IMR-90 (cell line): ENCODE measurements at regions not wholly inside any gene's neighbourhood (a gene's known extent, or its start where the extent isn't known, plus 50 kb on each side); places are given as distances from the start of the nearest gene placed in this dataset.

Source experiments
- ATAC-seq: fragments of 200-7000 bp; cut with Tn5 transposase; 2 replicates; pipeline ENCODE4 v1.9.1; 2020; ENCODE audit warnings: low read depth, mild to moderate bottlenecking, moderate library complexity
- BruUV-seq: library from RNA; stranded (reverse); fragments of 400-500 nt; replicated peaks from 2 replicates; lab custom pipeline; 2021; lab: Mats Ljungman, UMichigan
- CTCF ChIA-PET: fragments of 300-600 bp; formaldehyde crosslinking; extraction: SDS; loops from one replicate; lab custom pipeline; 2021; ENCODE audit warnings: antibody characterized with exemption; lab: Yijun Ruan, JAX
- POLR2A ChIA-PET: fragments of 300-600 bp; sonication (Branson Sonifier 250); formaldehyde crosslinking; loops from one replicate; lab custom pipeline; 2022; ENCODE audit warnings: antibody characterized with exemption; ENCODE audit not compliant: unreplicated experiment; lab: Charles Lee
- DNase-seq: peaks from one replicate; pipeline ENCODE4 v3.0.0; 2013
- H2AFZ ChIP-seq: replicated peaks from 2 replicates; pipeline ENCODE3; 2013; ENCODE audit warnings: low read length, mild to moderate bottlenecking; ENCODE audit not compliant: poor library complexity
- H2AK5ac ChIP-seq: 2 replicates; pipeline ENCODE4 v1.6.1; 2013; ENCODE audit warnings: low read depth, low read length, inconsistent platforms
- H2AK9ac ChIP-seq: replicated peaks from 2 replicates; pipeline ENCODE3; 2013; ENCODE audit warnings: mild to moderate bottlenecking, low read depth, low read length, moderate library complexity; ENCODE audit not compliant: poor library complexity
- H2BK120ac ChIP-seq: 2 replicates; pipeline ENCODE4 v1.6.1; 2013; ENCODE audit warnings: low read depth, low read length, inconsistent platforms
- H2BK15ac ChIP-seq: 3 replicates; pipeline ENCODE4 v1.6.1; 2013; ENCODE audit warnings: low read depth, low read length, inconsistent platforms
- H2BK20ac ChIP-seq: 2 replicates; pipeline ENCODE4 v1.6.1; 2013; ENCODE audit warnings: low read depth, mild to moderate bottlenecking, inconsistent platforms, low read length, moderate library complexity
- H2BK5ac ChIP-seq: 2 replicates; pipeline ENCODE4 v1.6.1; 2013; ENCODE audit warnings: mild to moderate bottlenecking, low read depth, low read length, inconsistent platforms; ENCODE audit not compliant: poor library complexity, severe bottlenecking
- H3K14ac ChIP-seq: replicated peaks from 2 replicates; pipeline ENCODE4 v1.6.1; 2013; ENCODE audit warnings: low read depth, low read length, inconsistent platforms
- H3K18ac ChIP-seq: 2 replicates; pipeline ENCODE4 v1.6.1; 2013; ENCODE audit warnings: low read depth, low read length, control low read depth
- H3K23ac ChIP-seq: 2 replicates; pipeline ENCODE4 v1.6.1; 2013; ENCODE audit warnings: low read depth, low read length, inconsistent platforms
- H3K27ac ChIP-seq: 2 replicates; pipeline ENCODE4 v1.5.1; 2013; ENCODE audit warnings: mild to moderate bottlenecking, control low read depth, low read length; ENCODE audit not compliant: insufficient read depth
- H3K27me3 ChIP-seq: 2 replicates; pipeline ENCODE4 v1.6.1; 2013; ENCODE audit warnings: low read length; ENCODE audit not compliant: control insufficient read depth, insufficient read depth
- H3K36me3 ChIP-seq: 2 replicates; pipeline ENCODE4 v1.6.1; 2013; ENCODE audit warnings: low read length, mixed read lengths; ENCODE audit not compliant: control insufficient read depth, insufficient read depth
- H3K4ac ChIP-seq: 2 replicates; pipeline ENCODE4 v1.6.1; 2013; ENCODE audit warnings: low read depth, low read length, inconsistent platforms
- H3K4me1 ChIP-seq: 2 replicates; pipeline ENCODE4 v1.6.1; 2013; ENCODE audit warnings: low read length, mixed read lengths; ENCODE audit not compliant: control insufficient read depth, insufficient read depth
- H3K4me2 ChIP-seq: 2 replicates; pipeline ENCODE4 v1.6.1; 2013; ENCODE audit warnings: low read depth, mild to moderate bottlenecking, control low read depth, low read length, moderate library complexity
- H3K4me3 ChIP-seq: 2 replicates; pipeline ENCODE4 v1.5.1; 2013; ENCODE audit warnings: low read depth, mild to moderate bottlenecking, control low read depth, low read length, moderate library complexity; ENCODE audit not compliant: insufficient read depth
- H3K56ac ChIP-seq: 2 replicates; pipeline ENCODE4 v1.6.1; 2013; ENCODE audit warnings: low read length, inconsistent platforms; ENCODE audit not compliant: insufficient read depth; ENCODE audit errors: extremely low read depth
- H3K79me1 ChIP-seq, 2 experiments: 2 replicates each; pipeline ENCODE4 v1.6.1; 2013; ENCODE audit warnings: low read length in 2 of 2, inconsistent platforms in 1 of 2, low read depth in 1 of 2
- H3K9ac ChIP-seq: 2 replicates; pipeline ENCODE4 v1.6.1; 2013; ENCODE audit warnings: low read depth, low read length, control low read depth
- H3K9me1 ChIP-seq: 2 replicates; pipeline ENCODE4 v1.6.1; 2013; ENCODE audit warnings: low read length, inconsistent platforms; ENCODE audit not compliant: insufficient read depth
- H3K9me3 ChIP-seq: 2 replicates; pipeline ENCODE4 v1.6.1; 2013; ENCODE audit warnings: low read length; ENCODE audit not compliant: control insufficient read depth, insufficient read depth
- H4K20me1 ChIP-seq: 2 replicates; pipeline ENCODE4 v1.6.1; 2013; ENCODE audit warnings: low read length, inconsistent platforms; ENCODE audit not compliant: insufficient read depth
- H4K5ac ChIP-seq: 2 replicates; pipeline ENCODE4 v1.6.1; 2013; ENCODE audit warnings: mild to moderate bottlenecking, low read depth, low read length, control low read depth
- H4K8ac ChIP-seq, 2 experiments: 2 replicates each; pipeline ENCODE4 v1.6.1; 2013; ENCODE audit warnings: low read depth in 2 of 2, low read length in 2 of 2, control low read depth in 1 of 2, inconsistent platforms in 1 of 2
- H4K91ac ChIP-seq: 2 replicates; pipeline ENCODE4 v1.6.1; 2013; ENCODE audit warnings: low read depth, low read length, inconsistent platforms; ENCODE audit not compliant: insufficient read depth
- CEBPB ChIP-seq: IDR thresholded peaks from 2 replicates; pipeline ENCODE4 v1.6.1; 2012; ENCODE audit warnings: low read depth, low read length, improper control_type of control experiment
- CHD1 ChIP-seq: IDR thresholded peaks from 2 replicates; pipeline ENCODE4 v1.6.1; 2012; ENCODE audit warnings: low read depth, low read length, improper control_type of control experiment
- ELK1 ChIP-seq: fragments of 150-350 bp; IDR thresholded peaks from 2 replicates; pipeline ENCODE4 v1.6.1; 2016; ENCODE audit warnings: low read depth, mild to moderate bottlenecking, low read length, moderate library complexity, borderline replicate concordance
- MAFK ChIP-seq: IDR thresholded peaks from 2 replicates; pipeline ENCODE4 v1.6.1; 2012; ENCODE audit warnings: low read depth, low read length, improper control_type of control experiment
- MXI1 ChIP-seq: IDR thresholded peaks from 2 replicates; pipeline ENCODE4 v1.6.1; 2012; ENCODE audit warnings: low read depth, mild to moderate bottlenecking, low read length, moderate library complexity, borderline replicate concordance
- NFE2L2 ChIP-seq: fragments of 150-350 bp; IDR thresholded peaks from 2 replicates; pipeline ENCODE4 v1.6.1; 2016; ENCODE audit warnings: low read depth, mild to moderate bottlenecking, low read length
- POLR2A ChIP-seq: IDR thresholded peaks from 2 replicates; pipeline ENCODE4 v1.6.1; 2012; ENCODE audit warnings: mild to moderate bottlenecking, low read depth, low read length
- RAD21 ChIP-seq: IDR thresholded peaks from 2 replicates; pipeline ENCODE4 v1.6.1; 2012; ENCODE audit warnings: low read length, improper control_type of control experiment
- SMC3 ChIP-seq: fragments of 150-350 bp; IDR thresholded peaks from 2 replicates; pipeline ENCODE4 v1.6.1; 2016; ENCODE audit warnings: low read depth, mild to moderate bottlenecking, antibody characterized with exemption, low read length, moderate library complexity
- WGBS, 2 experiments: methylation state at CpG; one replicate each; pipeline versions ENCODE4 v1.1.5 to v1.1.7; 2013; ENCODE audit warnings: missing lambda C conversion rate in 2 of 2; ENCODE audit not compliant: insufficient read length in 1 of 2; ENCODE audit errors: extremely low coverage in 2 of 2; 5-methylcytosine and 5-hydroxymethylcytosine counted together
- dilution Hi-C: fragments of 300-500 bp; cut with HindIII; formaldehyde crosslinking; loops from one replicate; pipeline ENCODE4 v1.14.3; 2018; ENCODE audit warnings: low sequenced_read_pairs; ENCODE audit not compliant: unreplicated experiment
- in situ Hi-C: fragments of 300-500 bp; cut with MboI; formaldehyde crosslinking; loops from 3 replicates; pipeline ENCODE4 v1.14.3; 2019; ENCODE audit warnings: low sequenced_read_pairs, inconsistent platforms, mixed read lengths
- intact Hi-C: fragments of 100-400 bp; cut with micrococcal nuclease; formaldehyde crosslinking; loops from 2 replicates; pipeline ENCODE4 v1.10.0; 2022
- TF ChIP-seq, protein P1 (sequence below): conservative IDR thresholded peaks from 2 replicates; pipeline ENCODE4 v1.5.1; 2012; ENCODE audit warnings: mild to moderate bottlenecking, low read depth, low read length, improper control_type of control experiment

GRCh38 chr14:89648924-89649323 lies 231.9 kb upstream of the FOXN3 start:
- H3K4me2 ChIP-seq, result no peak overlapping the region
- no peak for DNase-seq
- no peak for ATAC-seq
- no peak overlapping the region for H2BK15ac ChIP-seq
- H3K27me3 ChIP-seq, result no peaks in the 10 kb centered on the region
- no peak overlapping the region for H2BK20ac ChIP-seq
- no peaks in the 10 kb centered on the region for H3K9me3 ChIP-seq
- POLR2A ChIA-PET, result no interaction called here
- no CpG with 5 or more reads among the region's 5 CpGs for WGBS, 2 experiments
- H2AK5ac ChIP-seq, result no peak overlapping the region
- H4K8ac ChIP-seq, result no peak overlapping the region
- H3K9ac ChIP-seq, result no peak overlapping the region
- no TSS peak for BruUV-seq
- no peak overlapping the region for H2AK9ac ChIP-seq
- no peak overlapping the region for H3K27ac ChIP-seq
- H4K91ac ChIP-seq, result no peak overlapping the region
- intact Hi-C loops, result no loop called here
- H3K9me1 ChIP-seq, result 0 out of 2 replicates have a peak, but pooled peaks cover 4% of the 10 kb centered on the region
- H3K4me3 ChIP-seq, result no peak overlapping the region
- CTCF ChIA-PET, result no interaction called here
- in situ Hi-C loops, result no loop called here
- H2BK5ac ChIP-seq, result no peak overlapping the region
- no peaks in the 10 kb centered on the region for H3K36me3 ChIP-seq
- H3K79me1 ChIP-seq, result no peaks in the 10 kb centered on the region
- no peak overlapping the region for H3K18ac ChIP-seq
- TF ChIP-seq, protein P1, sequence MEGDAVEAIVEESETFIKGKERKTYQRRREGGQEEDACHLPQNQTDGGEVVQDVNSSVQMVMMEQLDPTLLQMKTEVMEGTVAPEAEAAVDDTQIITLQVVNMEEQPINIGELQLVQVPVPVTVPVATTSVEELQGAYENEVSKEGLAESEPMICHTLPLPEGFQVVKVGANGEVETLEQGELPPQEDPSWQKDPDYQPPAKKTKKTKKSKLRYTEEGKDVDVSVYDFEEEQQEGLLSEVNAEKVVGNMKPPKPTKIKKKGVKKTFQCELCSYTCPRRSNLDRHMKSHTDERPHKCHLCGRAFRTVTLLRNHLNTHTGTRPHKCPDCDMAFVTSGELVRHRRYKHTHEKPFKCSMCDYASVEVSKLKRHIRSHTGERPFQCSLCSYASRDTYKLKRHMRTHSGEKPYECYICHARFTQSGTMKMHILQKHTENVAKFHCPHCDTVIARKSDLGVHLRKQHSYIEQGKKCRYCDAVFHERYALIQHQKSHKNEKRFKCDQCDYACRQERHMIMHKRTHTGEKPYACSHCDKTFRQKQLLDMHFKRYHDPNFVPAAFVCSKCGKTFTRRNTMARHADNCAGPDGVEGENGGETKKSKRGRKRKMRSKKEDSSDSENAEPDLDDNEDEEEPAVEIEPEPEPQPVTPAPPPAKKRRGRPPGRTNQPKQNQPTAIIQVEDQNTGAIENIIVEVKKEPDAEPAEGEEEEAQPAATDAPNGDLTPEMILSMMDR, result no peak
- TF ChIP-seq NFE2L2, result no peak
- TF ChIP-seq CEBPB, result no peak
- no peak for TF ChIP-seq MXI1
- no peak for TF ChIP-seq MAFK
- TF ChIP-seq POLR2A, result no peak
- no peak for TF ChIP-seq SMC3
- no peak for TF ChIP-seq CHD1
- TF ChIP-seq ELK1, result no peak
- no peak for TF ChIP-seq RAD21
- H3K23ac ChIP-seq, result no peak overlapping the region
- H4K5ac ChIP-seq, result no peak overlapping the region
- no peak overlapping the region for H3K4ac ChIP-seq
- no peaks in the 10 kb centered on the region for H4K20me1 ChIP-seq
- no peak overlapping the region for H2BK120ac ChIP-seq
- H3K14ac ChIP-seq, result no peak overlapping the region
- no peak overlapping the region for H3K56ac ChIP-seq
- no peaks in the 10 kb centered on the region for H3K4me1 ChIP-seq
- H2AFZ ChIP-seq, result no peak overlapping the region
- dilution Hi-C loops, result no loop called here
